Lung (tissue), 11 donors: ENCODE measurements at regions not wholly inside any gene's neighbourhood (a gene's known extent, or its start where the extent isn't known, plus 50 kb on each side); places are given as distances from the start of the nearest gene placed in this dataset.

Source experiments
- ATAC-seq: fragments of 200-7000 bp; cut with Tn5 transposase; one replicate; pipeline ENCODE4 v1.9.1; 2020; ENCODE audit warnings: moderate number of reproducible peaks; ENCODE audit not compliant: insufficient read depth, low FRiP score
- DNase-seq, 3 donors: peaks; one replicate each; pipeline ENCODE4 v3.0.0-alpha.2; 2013 to 2017
- H3K27ac ChIP-seq, 2 donors: one replicate each; pipeline ENCODE4 v1.5.1; 2013; ENCODE audit warnings: mild to moderate bottlenecking in 2 of 2, moderate library complexity in 2 of 2, control low read depth in 1 of 2, inconsistent platforms in 1 of 2, low read depth in 1 of 2, low read length in 1 of 2
- H3K27me3 ChIP-seq, 3 donors: one replicate each; pipeline ENCODE4 v1.5.1; 2013; ENCODE audit warnings: low read length in 2 of 3; ENCODE audit not compliant: control insufficient read depth in 3 of 3, insufficient read depth in 3 of 3
- H3K36me3 ChIP-seq, 4 donors: one replicate each; pipeline ENCODE4 v1.5.1; 2013; ENCODE audit warnings: low read length in 4 of 4, mild to moderate bottlenecking in 1 of 4, moderate library complexity in 1 of 4; ENCODE audit not compliant: control insufficient read depth in 4 of 4, insufficient read depth in 4 of 4
- H3K4me1 ChIP-seq, 5 donors: one replicate each; pipeline ENCODE4 v1.5.1; 2013; ENCODE audit warnings: low read length in 5 of 5, mild to moderate bottlenecking in 2 of 5, moderate library complexity in 1 of 5; ENCODE audit not compliant: control insufficient read depth in 5 of 5, insufficient read depth in 5 of 5
- H3K4me3 ChIP-seq: one replicate; pipeline ENCODE4 v1.5.1; 2013; ENCODE audit warnings: mild to moderate bottlenecking, control low read depth, moderate library complexity
- H3K9ac ChIP-seq, 2 donors: one replicate each; pipeline ENCODE4 v1.5.1; 2013; ENCODE audit warnings: low read length in 2 of 2, control low read depth in 1 of 2; ENCODE audit not compliant: insufficient read depth in 1 of 2
- H3K9me3 ChIP-seq, 4 donors: one replicate each; pipeline ENCODE4 v1.5.1; 2013; ENCODE audit warnings: low read length in 3 of 4, mild to moderate bottlenecking in 1 of 4, moderate library complexity in 1 of 4; ENCODE audit not compliant: control insufficient read depth in 4 of 4, insufficient read depth in 3 of 4
- CTCF ChIP-seq: IDR thresholded peaks from 2 replicates; pipeline ENCODE4 v1.5.1; 2012; ENCODE audit warnings: mild to moderate bottlenecking; ENCODE audit errors: control extremely low read depth, extremely low read depth
- WGBS, 2 donors: extraction: QIAGEN DNeasy Blood & Tissue Kit; methylation state at CpG; one replicate each; pipeline ENCODE4 v1.1.7; 2013; 5-methylcytosine and 5-hydroxymethylcytosine counted together
- donor health status: control.
- donor health status: control.
- donor health status: Bipolar disorder and iron deficiency.
- donor health status: healthy.
- donor health status: DM: yes; HTN: yes; CAD: no.

GRCh38 chr2:239895669-239896068 is 129.5 kb downstream of the NDUFA10 start:
- DNase-seq (peak in 1 of 3 donors; percentile 3), ATAC-seq (no peak)
- WGBS, 2 donors = 73 to 78% methylated on average over 6 of the region's 6 CpGs
- no peaks in the 10 kb centered on the region for H3K36me3 ChIP-seq
- no peak for TF ChIP-seq CTCF
- H3K4me1 ChIP-seq = peaks cover 0 to 16% (median 4%) of the 10 kb centered on the region in 5 donors
- no peak overlapping the region for H3K9ac ChIP-seq
- peak overlapping the region in 1 of 2 donors; percentile 9 for H3K27ac ChIP-seq
- H3K4me3 ChIP-seq = no peak overlapping the region
- H3K9me3 ChIP-seq = peaks cover 0 to 1% (median 0%) of the 10 kb centered on the region in 4 donors
- peaks cover 0 to 6% (median 0%) of the 10 kb centered on the region in 3 donors for H3K27me3 ChIP-seq

GRCh38 chr2:239895116-239895515 is 130.0 kb downstream of the NDUFA10 start:
- H3K36me3 ChIP-seq = no peaks in the 10 kb centered on the region
- peaks cover 0 to 6% (median 0%) of the 10 kb centered on the region in 3 donors for H3K27me3 ChIP-seq
- H3K27ac ChIP-seq = no peak overlapping the region
- peaks cover 0 to 20% (median 4%) of the 10 kb centered on the region in 5 donors for H3K4me1 ChIP-seq
- H3K9ac ChIP-seq = no peak overlapping the region
- H3K4me3 ChIP-seq = no peak overlapping the region
- peaks cover 0 to 1% (median 0%) of the 10 kb centered on the region in 4 donors for H3K9me3 ChIP-seq
- 77 to 89% methylated on average over 3 of the region's 3 CpGs for WGBS, 2 donors
- DNase-seq (peak in 1 of 3 donors; percentile 7), ATAC-seq (no peak)
- no peak for TF ChIP-seq CTCF

- Histone ChIP-seq H3K27ac (no peak overlapping the region), H3K27me3 (peaks cover 0 to 6% (median 0%) of the 10 kb centered on the region in 3 donors), H3K36me3 (no peaks in the 10 kb centered on the region), H3K4me3 (no peak overlapping the region), H3K4me1 (peaks cover 0 to 28% (median 5%) of the 10 kb centered on the region in 5 donors), H3K9ac (no peak overlapping the region), H3K9me3 (peaks cover 0 to 1% (median 0%) of the 10 kb centered on the region in 4 donors)
- peak in 1 of 3 donors; percentile 6 for DNase-seq
- no peak for ATAC-seq
- 81 to 88% methylated on average over 5 of the region's 5 CpGs for WGBS, 2 donors
- no peak for TF ChIP-seq CTCF
Measured at GRCh38 chr2:239894276-239894675, 130.9 kb downstream of the NDUFA10 start.

- no peak for DNase-seq
- Histone ChIP-seq H3K4me3 (no peak overlapping the region), H3K9me3 (peaks cover 0 to 1% (median 0%) of the 10 kb centered on the region in 4 donors), H3K9ac (no peak overlapping the region), H3K27ac (no peak overlapping the region), H3K27me3 (peaks cover 0 to 6% (median 0%) of the 10 kb centered on the region in 3 donors), H3K36me3 (no peaks in the 10 kb centered on the region), H3K4me1 (peaks cover 0 to 33% (median 5%) of the 10 kb centered on the region in 5 donors)
- 63 to 65% methylated on average over 4 of the region's 4 CpGs for WGBS, 2 donors
- no peak for ATAC-seq
- no peak for TF ChIP-seq CTCF
Measured at GRCh38 chr2:239893236-239893515, 132.0 kb downstream of the NDUFA10 start.
